HG02623 (cell line): ENCODE measurements at regions not wholly inside any gene's neighbourhood (a gene's known extent, or its start where the extent isn't known, plus 50 kb on each side); places are given as distances from the start of the nearest gene placed in this dataset.
"Not testable (repeated sequence)": the region's sequence is repeated elsewhere in the genome, so short reads cannot be mapped to it uniquely, and the experiment has no call there.

ENCODE experiments used
- ATAC-seq: cut with Tn5 transposase; IDR thresholded peaks from one replicate; pipeline ENCODE4 v1.9.1; 2021; ENCODE audit warnings: moderate library complexity; ENCODE audit not compliant: unreplicated experiment

DNA sequence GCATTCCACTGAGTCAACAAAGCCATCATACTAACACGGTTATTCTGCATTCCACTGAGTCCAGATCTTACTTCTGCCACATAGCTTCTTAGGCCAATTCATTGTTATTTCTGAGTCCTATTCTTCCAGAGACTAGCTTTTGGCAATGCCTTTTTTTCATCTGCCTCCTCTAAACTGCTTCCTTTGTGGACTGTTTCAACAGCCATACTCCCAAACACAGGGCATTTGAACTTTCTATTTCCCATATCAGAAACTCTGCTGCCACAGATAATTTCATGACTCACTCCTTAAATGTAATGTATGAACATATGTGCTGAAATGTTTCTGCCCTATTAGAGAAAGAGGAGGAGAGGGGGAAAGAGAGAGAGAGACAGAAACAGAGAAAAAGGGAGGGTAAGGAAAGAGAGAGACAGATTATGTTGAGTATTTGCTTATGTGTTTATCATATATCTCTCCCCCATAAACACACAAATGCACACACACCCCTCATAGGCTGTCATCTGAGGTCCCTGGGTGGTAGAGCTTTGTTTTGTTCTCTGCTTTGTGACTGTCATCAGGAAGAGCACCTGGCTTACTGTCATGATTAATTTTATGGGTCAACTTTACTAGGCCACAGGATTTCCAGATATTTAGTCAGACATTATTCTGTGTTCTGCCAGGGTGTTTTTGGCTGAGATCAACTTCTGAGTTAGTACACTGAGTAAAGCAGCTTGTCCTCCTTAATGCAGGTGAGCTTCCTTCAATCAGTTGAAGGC, 308.0 kb upstream of the KCND2 start:
- no peak for ATAC-seq

DNA sequence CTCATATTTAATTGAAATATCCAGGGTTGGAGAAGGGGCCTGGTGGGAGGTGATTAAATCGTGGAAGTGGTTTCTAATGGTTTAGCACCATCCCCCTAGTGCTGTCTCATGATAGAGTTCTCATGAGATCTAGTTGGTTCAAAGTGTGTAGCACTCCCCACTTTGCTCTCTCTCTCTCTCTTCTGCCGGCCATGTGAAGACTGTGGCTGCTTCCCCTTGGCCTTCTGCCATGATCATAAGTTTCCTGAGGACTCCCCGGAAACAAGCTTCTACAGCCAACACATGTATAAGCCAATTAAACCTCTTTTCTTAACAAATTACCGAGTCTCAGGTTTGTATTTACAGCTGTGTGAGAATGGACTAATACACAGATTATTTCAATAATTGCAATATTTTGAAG, 305.8 kb upstream of the KCND2 start:
- ATAC-seq = no peak

DNA sequence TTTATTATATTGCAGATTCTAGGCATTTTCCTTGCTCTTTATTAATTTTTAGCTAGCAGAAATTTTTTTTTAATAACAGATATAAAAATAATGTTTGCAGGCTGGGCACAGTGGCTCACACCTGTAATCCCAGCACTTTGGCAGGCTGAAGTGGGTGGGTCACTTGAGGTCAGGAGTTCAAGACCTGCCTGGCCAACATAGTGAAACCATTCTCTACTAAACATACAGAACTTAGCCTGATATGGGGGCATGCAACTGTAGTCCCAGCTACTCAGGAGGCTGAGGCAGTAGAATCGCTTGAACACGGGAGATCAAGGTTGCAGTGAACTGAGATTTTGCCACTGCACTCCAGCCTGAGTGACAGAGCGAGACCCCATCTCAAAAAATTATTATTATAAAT, 304.6 kb upstream of the KCND2 start:
- not testable (repeated sequence) for ATAC-seq

DNA sequence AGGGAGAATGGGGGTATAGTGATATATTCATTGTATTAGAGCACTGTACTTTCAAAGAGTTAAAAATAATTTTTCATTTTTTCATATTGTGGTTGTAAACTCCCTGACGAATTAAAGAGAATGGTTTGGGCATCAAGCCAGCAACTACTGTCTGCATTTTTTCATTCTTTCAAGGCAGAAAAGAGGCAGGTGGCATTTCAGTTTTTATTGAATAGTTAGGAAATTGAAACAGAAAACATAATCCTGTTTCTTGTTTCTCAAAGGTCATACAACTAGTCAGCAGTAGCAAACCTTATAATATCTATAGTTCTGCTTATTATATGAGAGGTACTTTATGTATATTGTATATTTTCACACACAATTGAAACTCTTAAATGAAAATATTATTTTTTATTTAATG, 303.9 kb upstream of the KCND2 start:
- no peak for ATAC-seq

DNA sequence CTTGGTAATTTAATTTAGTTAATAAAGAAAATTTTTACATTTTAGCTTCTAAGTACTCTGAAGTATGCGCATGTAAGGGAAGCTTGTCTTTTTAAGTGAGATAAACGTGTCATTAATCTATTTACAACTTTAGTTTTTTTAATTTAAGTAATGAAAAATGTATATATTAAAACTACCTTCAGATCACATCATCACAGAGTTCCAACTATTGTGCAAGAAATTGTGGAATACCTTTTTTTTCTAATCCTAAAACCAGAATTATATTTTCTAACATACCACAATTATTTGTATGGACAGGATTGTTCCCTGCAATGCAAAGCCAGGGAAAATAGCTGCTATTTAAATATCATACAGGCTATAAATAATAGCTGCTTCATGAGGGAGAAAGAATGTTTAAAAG, 303.2 kb upstream of the KCND2 start:
- no peak for ATAC-seq

DNA sequence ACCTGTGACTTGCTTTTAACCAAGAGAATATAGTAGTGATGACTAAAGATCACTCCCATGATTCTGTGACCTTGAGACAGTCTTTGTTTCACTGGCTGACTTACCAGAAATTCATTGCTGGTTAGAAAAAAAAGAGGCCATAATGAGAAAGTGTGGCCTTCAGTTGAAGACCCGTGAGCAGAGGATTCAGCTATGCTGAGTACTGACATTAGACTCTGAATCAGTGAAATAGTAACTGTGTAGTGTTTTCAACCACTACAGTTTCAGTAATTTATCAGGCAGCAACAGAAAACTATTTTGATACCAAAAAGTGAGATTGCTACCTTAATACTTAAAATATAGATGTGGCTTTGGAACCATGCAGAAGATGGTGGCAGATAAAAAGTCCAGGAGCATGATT, 298.0 kb upstream of the KCND2 start:
- ATAC-seq = no peak

DNA sequence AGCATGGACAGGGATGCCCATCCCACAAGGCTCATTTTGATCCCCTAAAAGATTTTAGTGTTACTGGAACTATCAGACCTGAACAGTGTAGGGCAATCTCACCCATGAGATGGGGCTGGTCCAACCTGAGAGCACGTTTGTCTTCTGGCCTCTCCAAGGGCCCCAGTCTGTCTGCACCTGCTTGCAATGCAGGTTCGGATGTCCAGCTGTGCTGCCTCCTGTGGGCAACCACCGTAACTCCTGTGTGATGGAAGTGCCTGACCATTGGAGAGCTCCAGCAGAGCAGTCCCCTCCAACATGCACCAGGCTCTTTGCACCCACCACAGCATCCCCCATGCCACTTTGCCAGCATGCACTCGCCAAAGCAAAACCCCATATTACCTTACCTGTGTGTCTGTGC, 290.1 kb upstream of the KCND2 start:
- ATAC-seq = no peak

DNA sequence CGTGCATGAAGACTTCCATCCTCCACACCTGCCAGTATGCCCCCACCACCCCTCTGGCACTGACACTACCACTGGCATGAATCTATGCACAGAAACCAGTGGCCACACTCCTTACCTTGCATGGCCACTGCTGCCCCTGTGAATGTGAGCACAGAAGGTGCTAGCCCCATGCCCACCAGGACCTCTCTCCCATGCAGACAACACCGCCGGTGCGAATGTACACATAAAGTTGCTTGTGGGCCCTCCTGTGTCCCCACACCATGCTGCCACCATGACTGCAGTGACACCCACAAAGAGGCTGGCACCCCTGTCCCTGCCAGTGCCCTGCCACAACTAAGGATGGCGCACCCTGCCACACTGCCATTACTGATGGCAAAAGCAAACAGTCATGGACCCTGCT, 289.5 kb upstream of the KCND2 start:
- no peak for ATAC-seq

DNA sequence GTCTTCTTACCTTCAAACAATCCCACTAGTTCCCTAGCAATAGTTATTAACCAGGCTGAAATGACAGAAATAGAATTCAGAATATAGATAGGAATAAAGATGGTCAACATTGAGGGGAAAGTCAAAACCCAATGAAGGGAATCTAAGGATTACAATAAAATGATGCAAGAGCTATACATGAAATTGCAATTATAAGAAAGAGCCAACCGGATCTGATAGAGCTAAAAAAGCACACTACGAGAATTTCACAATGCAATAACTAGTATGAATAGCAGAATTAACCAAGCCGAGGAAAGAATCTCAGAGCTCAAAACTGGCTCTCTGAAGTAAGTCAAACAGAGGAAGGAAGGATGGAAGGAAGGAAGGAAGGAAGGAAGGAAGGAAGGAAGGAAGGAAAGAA, 288.7 kb upstream of the KCND2 start:
- ATAC-seq = no peak

DNA sequence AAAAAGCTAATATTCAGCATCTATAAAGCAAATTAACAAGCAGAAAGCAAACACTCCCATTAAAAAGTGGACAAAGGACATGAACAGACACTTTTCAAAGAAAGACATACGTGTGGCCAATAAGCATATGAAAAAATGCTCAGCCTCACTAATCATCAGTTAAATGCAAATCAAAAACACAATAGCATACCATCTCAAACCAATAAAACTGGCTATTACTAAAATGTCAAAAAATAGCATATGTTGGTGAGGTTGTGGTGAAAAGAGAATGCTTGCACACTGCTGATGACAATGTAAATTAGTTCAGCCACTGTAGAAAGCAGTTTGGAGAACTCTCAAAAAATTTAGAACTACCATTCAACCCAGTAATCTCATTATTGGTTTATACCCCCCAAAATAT, 284.6 kb upstream of the KCND2 start:
- ATAC-seq = no peak

DNA sequence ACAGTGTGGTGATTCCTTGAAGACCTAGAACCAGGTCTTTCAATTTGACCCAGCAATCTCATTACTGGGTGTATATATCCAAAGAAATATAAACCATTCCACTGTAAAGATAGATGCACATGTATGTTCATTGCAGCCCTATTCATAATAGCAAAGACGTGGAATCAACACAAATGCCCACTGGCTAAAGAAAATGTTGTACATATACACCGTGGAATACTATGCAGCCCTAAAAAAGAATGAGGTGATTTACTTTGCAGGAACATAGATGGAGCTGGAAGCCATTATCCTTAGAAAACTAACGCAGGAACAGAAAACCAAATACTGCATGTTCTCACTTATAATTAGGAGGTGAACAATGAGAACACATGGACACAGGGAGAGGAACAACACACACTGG, 278.0 kb upstream of the KCND2 start:
- ATAC-seq = no peak

DNA sequence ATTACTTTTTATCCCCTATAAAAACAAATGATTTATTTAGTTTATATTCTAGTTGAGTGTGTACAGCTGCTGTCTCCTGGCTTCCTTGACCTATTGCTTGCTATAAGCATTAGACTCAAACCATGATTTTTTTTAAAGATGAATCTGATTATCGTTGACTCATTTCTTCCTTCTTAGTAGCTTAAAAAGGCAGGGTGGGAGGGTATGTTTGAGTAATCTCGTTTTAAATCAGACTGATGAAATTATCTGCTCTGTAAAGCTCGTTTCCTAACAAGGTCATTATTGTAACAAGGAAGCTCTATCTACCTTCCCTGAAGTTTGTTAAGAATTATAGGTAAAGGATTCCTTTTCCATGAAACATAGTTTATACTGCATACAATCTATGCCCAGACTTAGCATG, 276.3 kb upstream of the KCND2 start:
- no peak for ATAC-seq

DNA sequence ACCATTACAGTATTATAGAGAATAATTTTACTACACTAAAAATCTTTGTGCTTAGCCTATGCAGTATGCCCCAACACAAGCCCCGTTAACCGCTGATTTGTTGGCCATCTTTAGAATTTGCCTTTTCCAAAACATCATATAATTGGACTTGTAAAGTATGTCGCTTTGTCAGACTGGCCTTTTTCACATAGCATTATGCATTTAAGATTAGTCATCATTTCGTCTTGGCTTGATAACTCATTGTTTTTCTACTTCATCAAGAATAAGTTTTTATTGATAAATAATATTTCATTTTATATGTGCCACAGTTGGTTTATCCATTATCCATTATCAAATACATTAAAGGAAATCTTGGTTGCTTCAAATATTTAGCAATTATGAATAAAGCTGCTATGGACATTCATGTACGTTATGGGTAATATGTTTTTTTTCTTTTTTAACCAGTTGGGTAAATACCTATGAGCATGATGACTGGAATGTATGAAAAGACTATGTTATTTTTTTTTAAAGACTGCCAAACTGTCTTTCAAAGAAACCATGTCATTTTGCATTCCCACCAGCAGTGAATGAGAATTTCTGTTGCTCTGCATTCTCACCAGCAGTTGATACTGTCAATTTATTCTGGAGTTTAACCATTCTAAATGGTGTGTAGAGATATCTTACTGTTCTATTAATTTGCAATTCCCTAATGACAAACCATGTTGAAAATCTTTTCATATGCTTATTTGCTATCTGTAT, 273.1 kb upstream of the KCND2 start:
- ATAC-seq = no peak

DNA sequence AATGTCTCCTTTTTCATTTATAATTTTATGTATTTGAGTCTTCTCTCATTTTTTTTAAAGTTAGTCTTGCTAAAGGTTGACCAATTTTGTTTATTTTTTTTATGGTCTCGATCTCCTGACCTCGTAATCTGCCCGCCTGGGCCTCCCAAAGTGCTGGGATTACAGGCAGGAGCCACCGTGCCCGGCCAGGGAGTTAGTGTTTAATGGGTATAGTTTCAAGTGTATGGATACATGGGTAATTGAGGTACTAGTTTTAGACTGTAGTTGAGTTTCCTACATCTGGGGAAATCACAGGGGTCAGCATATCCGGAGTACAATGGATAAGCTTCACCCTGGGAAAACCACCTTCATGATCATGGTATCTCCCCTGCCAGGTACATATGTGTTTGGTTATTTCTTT, 267.3 kb upstream of the KCND2 start:
- ATAC-seq = no peak

DNA sequence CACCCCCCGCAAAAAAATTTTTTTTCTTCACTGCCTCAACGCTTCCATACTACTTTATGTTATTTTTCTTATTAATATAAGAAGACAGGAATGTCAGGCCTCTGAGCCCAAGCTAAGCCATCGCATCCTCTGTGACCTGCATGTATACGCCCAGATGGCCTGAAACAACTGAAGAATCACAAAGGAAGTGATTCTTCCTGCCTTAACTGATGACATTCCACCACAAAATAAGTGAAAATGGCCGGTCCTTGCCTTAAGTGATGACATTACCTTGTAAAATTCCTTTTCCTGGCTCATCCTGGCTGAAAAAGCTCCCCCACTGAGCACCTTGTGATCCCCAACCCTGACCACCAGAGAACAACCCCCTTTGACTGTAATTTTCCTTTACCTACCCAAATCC, 258.7 kb upstream of the KCND2 start:
- ATAC-seq = not testable (repeated sequence)

DNA sequence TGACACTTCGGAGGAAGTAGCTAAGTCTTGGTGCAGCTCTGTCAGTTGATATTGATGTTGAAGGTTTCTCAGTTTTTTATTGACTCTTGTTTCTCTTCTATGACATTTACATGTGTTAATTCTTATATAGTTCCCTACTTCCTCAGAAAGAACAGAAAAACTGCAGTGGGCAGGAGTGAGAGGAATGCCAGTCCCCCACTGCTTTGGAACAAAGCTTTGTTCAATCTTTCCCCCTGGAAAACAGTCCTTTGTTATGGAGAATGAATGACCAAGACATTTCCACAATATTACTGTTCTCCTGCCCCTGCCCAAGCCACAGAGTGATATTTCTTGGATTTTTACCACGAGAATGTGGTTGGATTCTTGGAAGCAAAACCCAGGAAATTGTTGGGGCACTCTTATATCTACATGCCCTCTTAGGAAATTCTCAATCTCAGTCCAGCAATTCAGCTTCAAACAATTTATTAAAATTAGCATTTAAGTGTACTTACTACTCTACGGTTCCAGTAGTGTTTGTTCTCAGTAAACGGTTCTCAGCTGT, 258.0 kb upstream of the KCND2 start:
- no peak for ATAC-seq

DNA sequence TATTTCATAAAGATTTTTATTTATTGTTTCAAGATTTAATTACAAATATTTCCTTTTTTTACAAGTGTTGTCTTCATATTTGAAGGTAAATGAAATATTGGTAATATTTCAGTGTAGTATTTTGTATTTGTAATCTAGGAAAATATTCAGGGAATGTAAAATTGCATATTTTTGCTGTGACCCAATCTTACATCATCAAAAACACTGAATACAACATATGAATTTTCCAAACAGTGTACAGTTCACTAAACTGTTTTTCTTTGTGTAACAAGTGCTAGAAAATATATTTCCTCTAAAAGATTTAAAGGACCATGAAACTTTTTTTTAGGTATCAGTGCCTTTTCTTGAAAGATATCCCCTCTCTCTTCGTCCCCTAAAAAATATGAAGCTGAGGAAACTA, 251.9 kb upstream of the KCND2 start:
- ATAC-seq = no peak

DNA sequence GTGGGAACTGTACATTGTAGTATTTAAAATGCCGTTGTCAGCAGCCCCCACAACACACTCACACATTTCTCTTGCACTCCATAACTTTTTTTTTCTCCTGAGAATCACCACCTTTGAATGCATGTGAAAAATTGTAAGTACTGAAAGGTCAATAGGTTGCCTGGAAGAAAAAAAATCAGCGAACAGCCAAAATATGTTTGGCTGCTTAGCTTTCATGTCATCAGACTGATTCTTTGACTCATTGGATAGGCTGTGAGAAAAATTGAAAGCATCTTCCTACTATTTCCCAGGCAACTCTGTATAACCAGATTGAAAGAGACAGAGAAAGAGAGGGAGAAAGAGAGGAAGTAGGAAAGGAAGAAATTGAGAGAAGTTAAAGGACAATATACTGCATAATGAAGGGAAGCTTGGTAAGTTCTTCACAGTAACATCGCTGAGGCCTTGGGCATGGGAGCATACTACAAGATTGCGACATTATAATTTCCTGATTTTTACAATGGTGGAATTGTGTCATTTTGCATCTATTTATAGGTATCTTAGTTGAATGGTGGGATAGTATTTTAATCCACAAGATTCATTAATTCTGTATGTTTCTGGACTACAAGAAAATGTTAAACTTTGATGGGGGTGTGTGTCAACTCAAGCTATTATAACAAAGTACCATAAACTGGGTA, 249.3 kb upstream of the KCND2 start:
- no peak for ATAC-seq

DNA sequence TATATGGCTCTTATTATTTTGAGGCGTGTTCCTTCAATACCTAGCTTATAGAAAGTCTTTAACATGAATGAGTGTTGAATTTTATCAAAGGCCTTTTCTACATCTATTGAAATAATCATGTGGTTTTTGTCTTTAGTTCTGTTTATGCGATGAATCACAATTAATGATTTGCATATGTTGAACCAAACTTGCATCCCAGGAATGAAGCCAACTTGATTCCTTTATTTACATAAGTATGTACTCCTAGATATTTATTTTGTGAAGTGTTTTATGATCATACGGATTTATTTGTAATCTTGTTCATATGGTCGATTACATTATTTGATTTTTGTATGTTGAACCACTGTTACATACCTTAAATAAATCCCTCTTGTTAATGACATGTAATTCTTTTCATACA, 244.3 kb upstream of the KCND2 start:
- no peak for ATAC-seq

DNA sequence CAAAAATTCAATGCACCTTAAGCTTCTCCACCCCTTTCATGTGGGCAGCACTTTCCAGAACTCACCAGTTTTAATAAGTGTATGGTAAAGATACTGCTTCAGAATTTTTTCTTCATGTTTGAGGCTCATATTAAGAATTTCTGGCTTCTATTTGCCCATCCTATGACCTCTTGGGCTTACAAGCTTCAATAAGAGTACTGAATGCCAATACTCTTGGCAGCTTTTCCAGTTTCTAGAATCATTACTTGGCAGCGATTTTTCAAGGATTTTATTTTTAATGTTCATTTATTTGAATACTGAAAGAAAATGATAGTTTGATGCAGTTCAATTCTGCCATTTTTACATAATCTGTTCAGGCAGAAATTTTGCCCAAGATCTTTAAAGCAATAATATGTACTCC, 242.1 kb upstream of the KCND2 start:
- ATAC-seq = no peak

DNA sequence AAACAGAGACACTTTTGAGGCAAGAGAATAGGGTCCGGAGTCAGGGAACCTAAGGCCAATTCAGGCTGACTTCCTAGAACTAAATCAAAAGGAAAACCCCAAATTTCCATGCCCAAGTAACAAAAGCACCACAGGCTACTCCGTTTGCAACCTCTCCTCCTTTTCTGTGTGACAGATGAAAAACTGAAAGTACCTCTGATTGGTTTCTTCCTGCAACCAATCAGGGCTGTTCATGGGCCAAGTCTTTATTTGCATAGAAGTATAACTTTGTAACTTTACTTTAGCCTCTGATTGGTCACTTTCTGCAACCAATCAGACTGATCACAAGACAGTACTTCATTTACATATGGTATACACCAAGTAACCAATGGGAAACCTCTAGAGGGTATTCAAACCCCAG, 239.9 kb upstream of the KCND2 start:
- no peak for ATAC-seq

DNA sequence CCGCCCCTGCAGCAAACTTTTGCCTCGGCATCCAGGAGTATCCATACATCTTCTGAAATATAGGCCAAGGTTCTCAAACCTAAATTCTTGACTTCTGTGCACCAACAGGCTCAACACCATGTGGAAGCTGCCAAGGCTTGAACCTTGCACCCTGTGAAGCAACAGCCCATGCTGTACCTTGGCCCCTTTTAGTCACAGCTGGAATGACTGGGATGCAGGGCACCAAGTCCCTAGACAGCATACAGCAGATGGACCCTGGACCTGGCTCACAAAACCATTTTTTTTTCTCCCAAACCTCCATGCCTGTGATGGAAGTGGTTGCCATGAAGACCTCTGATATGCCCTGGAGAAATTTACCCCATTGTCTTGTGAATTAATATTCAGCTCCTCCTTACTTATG, 233.8 kb upstream of the KCND2 start:
- no peak for ATAC-seq
